Parathyroid adenoma (tissue), 2 donors: ENCODE measurements at regions not wholly inside any gene's neighbourhood (a gene's known extent, or its start where the extent isn't known, plus 50 kb on each side); places are given as distances from the start of the nearest gene placed in this dataset.
A peak's percentile ranks its signal among the peaks of the same experiment; 100 is the strongest.

Experiments used
- H2AFZ ChIP-seq: fragments of 300-600 bp; sonication (generic); one replicate; pipeline ENCODE4 v1.7.0; 2017; ENCODE audit warnings: antibody characterized with exemption, mild to moderate bottlenecking
- H3K27ac ChIP-seq: fragments of 300-600 bp; sonication (generic); one replicate; pipeline ENCODE4 v1.7.0; 2017
- H3K27me3 ChIP-seq: fragments of 300-600 bp; sonication (generic); one replicate; pipeline ENCODE4 v1.7.0; 2017; ENCODE audit warnings: low read length; ENCODE audit not compliant: control insufficient read depth, insufficient read depth
- H3K36me3 ChIP-seq: fragments of 300-600 bp; sonication (generic); one replicate; pipeline ENCODE4 v1.7.0; 2017; ENCODE audit warnings: low read length; ENCODE audit not compliant: control insufficient read depth, insufficient read depth
- H3K4me1 ChIP-seq: fragments of 300-600 bp; sonication (generic); one replicate; pipeline ENCODE4 v1.7.0; 2017; ENCODE audit warnings: control low read depth
- H3K4me2 ChIP-seq: fragments of 300-600 bp; sonication (generic); one replicate; pipeline ENCODE4 v1.7.0; 2017; ENCODE audit warnings: low read length
- H3K4me3 ChIP-seq: fragments of 300-600 bp; sonication (generic); one replicate; pipeline ENCODE4 v1.7.0; 2017; ENCODE audit warnings: low read depth, low read length
- H3K79me2 ChIP-seq: fragments of 300-600 bp; sonication (generic); one replicate; pipeline ENCODE4 v1.7.0; 2017; ENCODE audit warnings: control low read depth
- H3K9ac ChIP-seq: fragments of 300-600 bp; sonication (generic); one replicate; pipeline ENCODE4 v1.7.0; 2017; ENCODE audit warnings: mild to moderate bottlenecking
- H3K9me3 ChIP-seq: fragments of 300-600 bp; sonication (generic); one replicate; pipeline ENCODE4 v1.7.0; 2017; ENCODE audit warnings: low read length; ENCODE audit not compliant: control insufficient read depth
- TF ChIP-seq, protein P1 (sequence below): fragments of 300-600 bp; sonication (generic); IDR thresholded peaks from one replicate; pipeline ENCODE4 v1.7.0; 2017; ENCODE audit warnings: antibody characterized with exemption, mild to moderate bottlenecking
- donor health status: primary hyperparathyroidism.

DNA sequence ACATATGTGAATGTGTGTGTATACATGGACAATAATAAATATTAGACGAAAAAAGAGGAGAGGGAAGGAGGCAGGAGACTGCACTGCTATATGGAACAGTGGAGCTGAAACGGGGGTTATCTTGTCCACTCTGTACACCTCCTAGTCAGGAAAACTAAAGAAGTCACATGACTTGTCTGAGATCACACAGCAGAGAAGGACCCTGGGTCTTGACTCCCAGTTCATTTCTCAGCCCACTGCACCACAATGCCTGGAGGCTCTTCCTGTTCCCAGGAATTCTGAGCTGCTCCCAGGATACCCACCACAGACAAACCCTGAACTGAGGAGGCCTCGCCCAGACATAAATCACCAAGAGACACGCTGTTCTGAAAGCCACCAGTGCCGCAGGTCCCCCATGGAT is 349.6 kb downstream of the CTTN start:
- Histone ChIP-seq H2AFZ (no peak overlapping the region), H3K4me3 (no peak overlapping the region), H3K79me2 (no peaks in the 10 kb centered on the region), H3K4me2 (no peak overlapping the region), H3K27me3 (no peaks in the 10 kb centered on the region), H3K9me3 (no peaks in the 10 kb centered on the region), H3K9ac (no peak overlapping the region), H3K4me1 (no peaks in the 10 kb centered on the region), H3K27ac (no peak overlapping the region), H3K36me3 (no peaks in the 10 kb centered on the region)
- TF ChIP-seq, protein P1, sequence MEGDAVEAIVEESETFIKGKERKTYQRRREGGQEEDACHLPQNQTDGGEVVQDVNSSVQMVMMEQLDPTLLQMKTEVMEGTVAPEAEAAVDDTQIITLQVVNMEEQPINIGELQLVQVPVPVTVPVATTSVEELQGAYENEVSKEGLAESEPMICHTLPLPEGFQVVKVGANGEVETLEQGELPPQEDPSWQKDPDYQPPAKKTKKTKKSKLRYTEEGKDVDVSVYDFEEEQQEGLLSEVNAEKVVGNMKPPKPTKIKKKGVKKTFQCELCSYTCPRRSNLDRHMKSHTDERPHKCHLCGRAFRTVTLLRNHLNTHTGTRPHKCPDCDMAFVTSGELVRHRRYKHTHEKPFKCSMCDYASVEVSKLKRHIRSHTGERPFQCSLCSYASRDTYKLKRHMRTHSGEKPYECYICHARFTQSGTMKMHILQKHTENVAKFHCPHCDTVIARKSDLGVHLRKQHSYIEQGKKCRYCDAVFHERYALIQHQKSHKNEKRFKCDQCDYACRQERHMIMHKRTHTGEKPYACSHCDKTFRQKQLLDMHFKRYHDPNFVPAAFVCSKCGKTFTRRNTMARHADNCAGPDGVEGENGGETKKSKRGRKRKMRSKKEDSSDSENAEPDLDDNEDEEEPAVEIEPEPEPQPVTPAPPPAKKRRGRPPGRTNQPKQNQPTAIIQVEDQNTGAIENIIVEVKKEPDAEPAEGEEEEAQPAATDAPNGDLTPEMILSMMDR = no peak

DNA sequence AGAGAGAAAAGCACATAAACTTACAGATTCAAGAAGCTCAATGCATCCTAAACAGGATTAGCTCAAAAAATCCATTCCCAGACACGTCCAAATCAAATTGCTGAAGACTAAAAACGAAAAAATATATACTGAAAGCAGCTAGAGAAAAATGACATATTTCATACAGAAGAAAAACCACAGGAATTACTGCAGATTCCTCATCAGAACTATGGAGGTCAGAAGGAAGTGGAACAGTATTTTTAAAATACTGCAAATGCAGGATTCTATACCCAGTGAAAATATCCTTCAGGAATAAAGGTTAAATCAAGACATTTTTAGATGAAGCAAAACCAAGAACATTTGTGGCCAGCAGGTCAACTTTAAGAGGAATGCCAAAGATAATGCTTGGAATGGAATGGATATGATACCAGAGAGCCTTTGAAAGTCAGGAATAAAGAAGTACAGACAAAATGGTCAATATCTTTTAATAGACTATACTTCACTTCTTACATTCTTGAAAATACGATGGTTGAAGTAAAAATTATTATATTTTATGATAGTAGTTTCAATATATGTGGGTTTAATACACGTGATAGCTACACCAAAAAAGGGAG is 352.9 kb downstream of the CTTN start:
- Histone ChIP-seq H3K4me2 (no peak overlapping the region), H3K4me3 (no peak overlapping the region), H3K27me3 (no peaks in the 10 kb centered on the region), H3K9ac (no peak overlapping the region), H2AFZ (no peak overlapping the region), H3K79me2 (no peaks in the 10 kb centered on the region), H3K36me3 (no peaks in the 10 kb centered on the region), H3K4me1 (no peaks in the 10 kb centered on the region), H3K27ac (no peak overlapping the region), H3K9me3 (no peaks in the 10 kb centered on the region)
- TF ChIP-seq, protein P1 = no peak

DNA sequence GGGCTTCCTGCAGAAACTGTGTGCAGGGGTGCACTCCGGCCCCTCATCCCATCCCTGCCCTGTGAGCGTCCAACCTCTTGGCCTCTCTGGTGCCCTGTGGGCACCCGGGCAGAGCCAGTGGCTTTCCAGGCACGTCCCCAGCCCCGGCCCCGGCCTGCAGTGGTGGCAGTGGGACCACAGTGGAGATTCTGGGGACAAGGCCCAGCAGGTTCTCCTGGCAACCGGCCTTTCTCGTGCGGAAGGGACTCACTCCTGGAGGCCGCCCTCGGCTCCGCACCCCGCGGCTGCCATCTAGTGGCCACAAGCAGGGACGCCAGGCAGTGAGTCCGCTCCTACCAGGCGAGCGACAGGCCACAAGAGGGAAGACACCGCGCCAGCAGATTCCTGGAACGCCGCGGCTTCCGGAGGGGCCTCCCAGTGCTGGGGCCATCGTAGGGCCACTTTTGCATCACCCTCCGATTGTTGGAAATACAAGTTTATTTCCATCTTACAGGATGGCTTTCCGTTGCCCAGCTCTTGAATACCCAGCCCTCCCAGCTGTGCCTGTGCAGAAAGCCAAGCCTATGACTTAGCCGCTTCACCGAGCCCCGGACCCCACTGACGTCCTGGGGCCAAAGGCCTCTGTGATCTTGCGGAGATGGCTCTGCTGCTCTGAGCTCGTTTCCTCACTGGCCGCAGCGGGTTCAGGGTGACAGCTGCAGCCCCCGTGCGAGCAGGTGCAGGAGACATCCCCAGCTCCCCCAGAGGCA is 357.3 kb downstream of the CTTN start:
- no peaks in the 10 kb centered on the region for H3K4me1 ChIP-seq
- no peak overlapping the region for H3K9ac ChIP-seq
- no peaks in the 10 kb centered on the region for H3K27me3 ChIP-seq
- H3K4me2 ChIP-seq = no peak overlapping the region
- no peaks in the 10 kb centered on the region for H3K9me3 ChIP-seq
- TF ChIP-seq, protein P1 = peak; percentile 68
- H3K4me3 ChIP-seq = no peak overlapping the region
- H3K27ac ChIP-seq = no peak overlapping the region
- H3K79me2 ChIP-seq = no peaks in the 10 kb centered on the region
- no peaks in the 10 kb centered on the region for H3K36me3 ChIP-seq
- no peak overlapping the region for H2AFZ ChIP-seq

DNA sequence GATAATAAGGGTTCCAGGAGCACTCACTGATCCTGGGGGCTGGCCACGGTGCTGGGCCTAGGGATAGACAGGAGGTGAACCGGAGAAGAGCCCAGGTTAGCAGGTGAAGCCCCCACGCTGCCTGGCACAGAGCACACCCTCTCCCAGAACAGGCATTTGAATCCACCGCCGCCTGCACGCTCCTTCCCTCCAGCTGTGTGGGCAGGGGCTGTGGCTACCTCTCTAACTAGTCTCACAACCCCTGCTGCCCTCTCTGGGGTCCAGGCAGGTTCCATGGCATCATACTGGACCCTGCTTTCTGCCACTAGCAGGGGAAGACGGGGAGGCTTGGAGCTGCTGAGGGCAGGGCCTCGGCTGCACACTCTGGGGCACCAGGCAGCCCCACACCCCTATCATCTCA is 358.0 kb downstream of the CTTN start:
- no peak overlapping the region for H2AFZ ChIP-seq
- no peaks in the 10 kb centered on the region for H3K79me2 ChIP-seq
- H3K4me3 ChIP-seq = no peak overlapping the region
- H3K36me3 ChIP-seq = no peaks in the 10 kb centered on the region
- no peaks in the 10 kb centered on the region for H3K4me1 ChIP-seq
- no peaks in the 10 kb centered on the region for H3K9me3 ChIP-seq
- TF ChIP-seq, protein P1 = no peak
- no peaks in the 10 kb centered on the region for H3K27me3 ChIP-seq
- H3K4me2 ChIP-seq = no peak overlapping the region
- no peak overlapping the region for H3K9ac ChIP-seq
- H3K27ac ChIP-seq = no peak overlapping the region

DNA sequence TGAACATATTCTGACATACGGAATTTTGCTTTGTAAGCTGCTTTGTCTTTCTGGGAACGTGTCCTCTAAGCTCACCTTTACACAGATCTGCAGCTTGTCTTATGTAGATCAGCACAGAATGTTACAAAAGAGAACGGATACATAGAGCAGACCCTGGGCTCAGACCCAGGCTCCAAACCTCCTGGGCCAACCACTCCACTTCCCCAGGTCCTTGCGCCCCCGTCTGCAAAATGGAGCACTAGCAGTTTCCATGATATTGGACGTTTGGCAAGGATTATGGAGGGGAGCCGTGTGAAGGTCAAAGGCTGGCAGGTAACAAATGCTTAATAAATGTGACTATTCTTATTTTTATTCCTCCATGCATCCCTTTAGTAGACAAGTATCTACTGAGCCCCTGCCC is 358.4 kb downstream of the CTTN start:
- Histone ChIP-seq H3K4me3 (no peak overlapping the region), H3K4me1 (no peaks in the 10 kb centered on the region), H3K4me2 (no peak overlapping the region), H2AFZ (no peak overlapping the region), H3K27ac (no peak overlapping the region), H3K9ac (no peak overlapping the region), H3K79me2 (no peaks in the 10 kb centered on the region), H3K27me3 (no peaks in the 10 kb centered on the region), H3K36me3 (no peaks in the 10 kb centered on the region), H3K9me3 (no peaks in the 10 kb centered on the region)
- TF ChIP-seq, protein P1 = no peak
